GM12874 (cell line): ENCODE measurements at regions not wholly inside any gene's neighbourhood (a gene's known extent, or its start where the extent isn't known, plus 50 kb on each side); places are given as distances from the start of the nearest gene placed in this dataset.

Experiments used
- CTCF ChIP-seq: IDR thresholded peaks from 2 replicates; pipeline ENCODE4 v1.5.1; 2011; ENCODE audit warnings: low read depth, mild to moderate bottlenecking, control low read depth, low read length, moderate library complexity; ENCODE audit not compliant: insufficient read depth

GRCh38 chr11:128216198-128216597, 371.2 kb downstream of the ETS1 start:
- no peak for TF ChIP-seq CTCF

GRCh38 chr11:128215238-128215882, 372.0 kb downstream of the ETS1 start:
- no peak for TF ChIP-seq CTCF

GRCh38 chr11:128214263-128214662, 373.1 kb downstream of the ETS1 start:
- TF ChIP-seq CTCF, result no peak

- TF ChIP-seq CTCF, result no peak
Measured at GRCh38 chr11:128213461-128213860, 373.9 kb downstream of the ETS1 start.

GRCh38 chr11:128212324-128212723, 375.0 kb downstream of the ETS1 start:
- no peak for TF ChIP-seq CTCF

- TF ChIP-seq CTCF, result no peak
Measured at GRCh38 chr11:128210148-128210940, 377.0 kb downstream of the ETS1 start.

GRCh38 chr11:128209138-128209435, 378.3 kb downstream of the ETS1 start:
- TF ChIP-seq CTCF, result no peak
